ENCODE measurements at regions not wholly inside any gene's neighbourhood (a gene's known extent, or its start where the extent isn't known, plus 50 kb on each side); places are given as distances from the start of the nearest gene placed in this dataset.
A peak's percentile ranks its signal among the peaks of the same experiment; 100 is the strongest.

DNA sequence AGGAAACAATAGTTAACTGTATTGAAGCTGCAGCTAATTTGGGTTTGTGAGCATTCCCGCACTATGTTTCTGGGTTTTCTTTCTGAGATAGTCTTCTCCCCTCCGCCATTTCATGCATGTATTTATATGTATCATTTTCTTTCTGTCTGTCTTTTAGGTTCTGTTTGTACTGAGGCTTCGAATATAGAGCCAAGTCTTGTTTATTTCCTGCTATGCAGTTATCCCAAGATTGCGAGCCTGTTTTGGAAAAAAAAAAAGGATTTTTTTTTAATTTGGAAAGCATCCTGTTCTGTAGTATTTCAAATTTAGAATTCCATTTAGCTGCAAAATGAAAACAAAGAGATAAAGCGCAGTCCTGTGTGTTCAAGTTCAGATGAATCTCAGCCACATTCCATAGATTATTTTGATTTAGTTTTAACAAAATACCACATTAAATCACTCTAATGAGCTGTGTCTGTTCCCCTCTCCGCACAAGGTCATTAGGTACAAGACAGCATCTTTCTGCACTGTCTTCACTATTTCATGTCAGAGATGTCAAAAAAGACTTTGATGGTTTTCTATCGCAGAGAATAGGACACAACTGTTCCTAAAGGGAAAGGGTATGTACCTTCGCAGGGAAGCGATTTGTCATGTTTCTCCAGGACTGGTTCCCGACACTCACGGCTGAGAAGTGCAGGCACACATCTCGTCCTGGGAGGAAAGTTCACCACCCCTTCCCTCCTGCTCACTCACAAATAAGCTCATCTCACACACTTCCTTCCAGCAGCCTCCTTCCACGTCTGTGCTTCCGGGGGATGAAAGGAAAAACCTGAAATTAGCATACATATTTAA lies 443.4 kb downstream of the ZNF516 start:
- H3K4me3 Mint-ChIP-seq: peak overlapping the region; percentile 18
- H3K27me3 Mint-ChIP-seq (ENCODE audit: low read depth): no peaks in the 10 kb centered on the region
- H3K4me1 Mint-ChIP-seq: peaks cover 56% of the 10 kb centered on the region
- TF ChIP-seq, protein P1, sequence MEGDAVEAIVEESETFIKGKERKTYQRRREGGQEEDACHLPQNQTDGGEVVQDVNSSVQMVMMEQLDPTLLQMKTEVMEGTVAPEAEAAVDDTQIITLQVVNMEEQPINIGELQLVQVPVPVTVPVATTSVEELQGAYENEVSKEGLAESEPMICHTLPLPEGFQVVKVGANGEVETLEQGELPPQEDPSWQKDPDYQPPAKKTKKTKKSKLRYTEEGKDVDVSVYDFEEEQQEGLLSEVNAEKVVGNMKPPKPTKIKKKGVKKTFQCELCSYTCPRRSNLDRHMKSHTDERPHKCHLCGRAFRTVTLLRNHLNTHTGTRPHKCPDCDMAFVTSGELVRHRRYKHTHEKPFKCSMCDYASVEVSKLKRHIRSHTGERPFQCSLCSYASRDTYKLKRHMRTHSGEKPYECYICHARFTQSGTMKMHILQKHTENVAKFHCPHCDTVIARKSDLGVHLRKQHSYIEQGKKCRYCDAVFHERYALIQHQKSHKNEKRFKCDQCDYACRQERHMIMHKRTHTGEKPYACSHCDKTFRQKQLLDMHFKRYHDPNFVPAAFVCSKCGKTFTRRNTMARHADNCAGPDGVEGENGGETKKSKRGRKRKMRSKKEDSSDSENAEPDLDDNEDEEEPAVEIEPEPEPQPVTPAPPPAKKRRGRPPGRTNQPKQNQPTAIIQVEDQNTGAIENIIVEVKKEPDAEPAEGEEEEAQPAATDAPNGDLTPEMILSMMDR (IDR thresholded peaks at IDR 0.05; ENCODE audit: unreplicated experiment): no peak
- no peaks in the 10 kb centered on the region for H3K9me3 Mint-ChIP-seq
- no peaks in the 10 kb centered on the region for H3K36me3 Mint-ChIP-seq
- DNase-seq (ENCODE audit: low spot score in 2 of 2, unreplicated experiment in 2 of 2): no peak
- H3K27ac Mint-ChIP-seq: peak overlapping the region; percentile 82

DNA sequence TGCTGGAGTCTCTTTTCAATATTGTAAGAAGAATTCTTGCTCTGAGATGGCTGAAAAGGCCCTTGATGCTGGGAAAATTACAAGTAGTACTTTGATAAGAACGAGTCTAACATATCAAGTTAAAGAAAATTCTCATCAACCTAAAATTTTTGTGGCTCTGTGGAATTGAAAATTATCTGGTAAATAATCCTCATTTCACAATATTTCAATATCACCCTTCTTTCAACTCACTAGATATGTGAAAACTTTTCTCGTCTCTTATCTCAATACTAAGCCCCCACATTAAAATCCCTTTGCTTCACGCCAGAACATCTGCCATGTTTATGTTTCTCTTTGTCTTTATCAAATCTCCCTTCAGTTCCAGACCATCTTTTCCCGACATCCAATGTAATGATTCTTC lies 448.8 kb downstream of the ZNF516 start:
- Mint-ChIP-seq H3K27ac (peak overlapping the region; percentile 17), H3K4me1 (peaks cover 21% of the 10 kb centered on the region), H3K27me3 (ENCODE audit: low read depth) (no peaks in the 10 kb centered on the region), H3K36me3 (no peaks in the 10 kb centered on the region), H3K4me3 (no peak overlapping the region), H3K9me3 (peaks cover 3% of the 10 kb centered on the region)
- no peak for DNase-seq (ENCODE audit: low spot score in 2 of 2, unreplicated experiment in 2 of 2)
- TF ChIP-seq, protein P1 (IDR thresholded peaks at IDR 0.05; ENCODE audit: unreplicated experiment): no peak

DNA sequence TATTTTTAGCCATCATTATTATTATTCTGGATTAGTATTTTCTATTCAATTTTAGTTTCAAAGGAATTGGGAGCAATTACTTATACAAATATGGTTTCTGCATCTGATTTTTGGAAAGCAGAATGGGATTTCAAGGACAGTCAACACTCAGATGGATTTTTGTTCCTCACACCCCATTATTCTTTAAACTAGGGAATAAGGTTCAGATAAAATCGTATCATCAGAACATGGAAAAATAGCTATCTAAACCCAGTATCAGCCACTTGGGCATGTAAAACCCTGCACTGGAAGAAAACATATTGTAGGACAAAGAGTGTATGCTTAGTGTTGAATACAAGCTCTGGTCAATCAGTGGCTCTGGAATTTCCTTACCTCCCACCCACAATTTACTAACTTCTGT lies 452.5 kb downstream of the ZNF516 start:
- H3K27ac Mint-ChIP-seq: no peak overlapping the region
- no peaks in the 10 kb centered on the region for H3K27me3 Mint-ChIP-seq (ENCODE audit: low read depth)
- TF ChIP-seq, protein P1 (IDR thresholded peaks at IDR 0.05; ENCODE audit: unreplicated experiment): no peak
- peaks cover 3% of the 10 kb centered on the region for H3K9me3 Mint-ChIP-seq
- no peak for DNase-seq (ENCODE audit: low spot score in 2 of 2, unreplicated experiment in 2 of 2)
- no peaks in the 10 kb centered on the region for H3K36me3 Mint-ChIP-seq
- H3K4me1 Mint-ChIP-seq: peaks cover 15% of the 10 kb centered on the region
- H3K4me3 Mint-ChIP-seq: no peak overlapping the region

DNA sequence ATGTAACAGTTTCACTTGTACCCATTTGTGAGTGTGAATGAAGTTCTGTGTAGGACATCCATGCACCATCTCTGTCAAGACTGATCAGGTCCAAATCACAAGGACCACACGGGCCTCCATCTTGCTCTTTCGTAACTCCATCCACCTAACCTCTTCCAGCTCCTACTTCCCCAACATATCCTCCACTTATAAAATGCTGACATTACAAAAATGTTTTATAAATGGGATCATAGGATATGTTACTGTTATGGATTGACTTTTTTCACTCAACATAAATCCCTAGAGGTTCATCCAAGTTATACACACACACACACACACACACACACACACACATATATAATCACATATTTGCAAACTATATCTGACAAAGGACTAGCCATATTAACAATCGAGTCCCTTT lies 476.8 kb downstream of the ZNF516 start:
- Mint-ChIP-seq H3K9me3 (peaks cover 31% of the 10 kb centered on the region), H3K27ac (no peak overlapping the region), H3K36me3 (no peaks in the 10 kb centered on the region), H3K27me3 (ENCODE audit: low read depth) (no peaks in the 10 kb centered on the region), H3K4me3 (no peak overlapping the region), H3K4me1 (no peaks in the 10 kb centered on the region)
- TF ChIP-seq, protein P1 (IDR thresholded peaks at IDR 0.05; ENCODE audit: unreplicated experiment): no peak
- DNase-seq (ENCODE audit: low spot score in 2 of 2, unreplicated experiment in 2 of 2): no peak

DNA sequence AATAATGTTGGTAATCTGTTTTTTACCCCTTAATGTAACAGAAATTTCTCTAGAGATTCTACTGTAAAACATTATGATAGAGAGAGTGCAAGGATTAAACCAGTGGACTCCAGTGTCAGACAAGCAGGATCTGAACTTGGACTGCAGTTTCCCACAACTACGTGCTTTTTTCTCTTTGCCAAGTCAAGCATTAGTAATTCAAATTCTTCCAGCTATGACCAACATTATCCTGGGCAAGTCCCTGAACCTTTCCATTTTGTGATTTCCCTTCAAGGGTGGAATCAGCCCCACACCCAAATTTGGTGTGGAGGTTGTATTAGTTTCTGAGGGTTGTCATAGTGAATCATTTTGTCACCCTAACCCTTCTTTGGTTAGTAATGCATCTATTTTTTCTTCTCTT lies 482.0 kb downstream of the ZNF516 start:
- Mint-ChIP-seq H3K4me1 (no peaks in the 10 kb centered on the region), H3K4me3 (no peak overlapping the region), H3K27ac (no peak overlapping the region), H3K36me3 (no peaks in the 10 kb centered on the region), H3K27me3 (ENCODE audit: low read depth) (peaks cover 2% of the 10 kb centered on the region), H3K9me3 (peaks cover 44% of the 10 kb centered on the region)
- no peak for DNase-seq (ENCODE audit: low spot score in 2 of 2, unreplicated experiment in 2 of 2)
- TF ChIP-seq, protein P1 (IDR thresholded peaks at IDR 0.05; ENCODE audit: unreplicated experiment): no peak
